Gastrocnemius medialis (tissue), 4 donors: ENCODE measurements at regions not wholly inside any gene's neighbourhood (a gene's known extent, or its start where the extent isn't known, plus 50 kb on each side); places are given as distances from the start of the nearest gene placed in this dataset.

Experiments
- ATAC-seq, 2 donors: fragments of 150-250 bp; one replicate each; pipeline ENCODE4 v1.9.1; 2016
- DNase-seq, 2 donors: peaks; one replicate each; pipeline ENCODE4 v3.0.0-alpha.2; 2019
- H3K27ac ChIP-seq, 4 donors: fragments of 200-600 bp; sonication (generic); 1 replicate in 1 of 4; 2 replicates in 3 of 4; pipeline ENCODE4 v1.5.1; 2016 to 2018; ENCODE audit warnings: mild to moderate bottlenecking in 2 of 4, moderate library complexity in 1 of 4
- H3K27me3 ChIP-seq, 3 donors: fragments of 200-600 bp; sonication (generic) in 2 of 3; 1 replicate in 1 of 3; 2 replicates in 2 of 3; pipeline versions ENCODE4 v1.5.1 to v1.6.0; 2016 to 2019; ENCODE audit warnings: mild to moderate bottlenecking in 1 of 3, moderate library complexity in 1 of 3
- H3K36me3 ChIP-seq, 2 donors: fragments of 200-600 bp; sonication (generic) in 1 of 2; one replicate each; pipeline ENCODE4 v1.5.1; 2017 to 2018
- H3K4me1 ChIP-seq, 2 donors: fragments of 200-600 bp; sonication (generic) in 1 of 2; one replicate each; pipeline ENCODE4 v1.5.1; 2016 to 2017; ENCODE audit warnings: mild to moderate bottlenecking in 2 of 2
- H3K4me3 ChIP-seq, 4 donors: fragments of 200-600 bp; sonication (generic) in 3 of 4; 1 replicate in 1 of 4; 2 replicates in 3 of 4; pipeline ENCODE4 v1.5.1; 2016 to 2019; ENCODE audit warnings: mild to moderate bottlenecking in 2 of 4
- H3K9me3 ChIP-seq, 3 donors: fragments of 200-600 bp; sonication (generic) in 2 of 3; 1 replicate in 1 of 3; 2 replicates in 2 of 3; pipeline ENCODE4 v1.5.1; 2016 to 2019
- CTCF ChIP-seq, 5 experiments: fragments of 450-650 bp in 3 of 5; fragments of 200-600 bp in 2 of 5; sonication (generic) in 2 of 5; IDR thresholded peaks in 4 of 5; conservative IDR thresholded peaks in 1 of 5; 1 replicate in 4 of 5; 2 replicates in 1 of 5; pipeline ENCODE4 v1.5.1; 2016 to 2019; ENCODE audit warnings: antibody characterized with exemption in 5 of 5, mild to moderate bottlenecking in 3 of 5, moderate library complexity in 3 of 5
- POLR2A ChIP-seq, 2 donors: fragments of 450-650 bp; IDR thresholded peaks; one replicate each; pipeline ENCODE4 v1.6.1; 2017; ENCODE audit warnings: antibody characterized with exemption in 2 of 2, mild to moderate bottlenecking in 2 of 2, moderate library complexity in 2 of 2
- in situ Hi-C, 4 donors: fragments of 200-750 bp; cut with MboI; loops; one replicate each; pipeline versions ENCODE4 v1.15.0 to v1.8.0; 2017; ENCODE audit warnings: low sequenced_read_pairs in 4 of 4
- intact Hi-C: fragments of 100-400 bp; cut with DNase I; formaldehyde crosslinking; loops from one replicate; pipeline ENCODE4 v1.15.1; 2023; ENCODE audit warnings: low total_unique reads

GRCh38 chr5:8229551-8229950, 360.6 kb downstream of the MTRR start:
- ATAC-seq, result no peak
- no peaks in the 10 kb centered on the region for H3K27me3 ChIP-seq
- in situ Hi-C loops, result no loop called here
- no peaks in the 10 kb centered on the region for H3K36me3 ChIP-seq
- no peak overlapping the region for H3K27ac ChIP-seq
- no peak for TF ChIP-seq POLR2A (IDR thresholded peaks at IDR 0.05)
- no peak for TF ChIP-seq CTCF (IDR thresholded peaks at IDR 0.05 in 4 of 5, conservative IDR thresholded peaks at IDR 0.05 in 1 of 5)
- H3K4me1 ChIP-seq, result no peaks in the 10 kb centered on the region
- intact Hi-C loops, result no loop called here
- H3K4me3 ChIP-seq, result no peak overlapping the region
- DNase-seq, result no peak
- no peaks in the 10 kb centered on the region for H3K9me3 ChIP-seq

GRCh38 chr5:8230868-8231267, 361.9 kb downstream of the MTRR start:
- ATAC-seq, result no peak

GRCh38 chr5:8233479-8233878, 364.5 kb downstream of the MTRR start:
- intact Hi-C loops (no loop called here), in situ Hi-C loops (no loop called here)
- no peaks in the 10 kb centered on the region for H3K9me3 ChIP-seq
- TF ChIP-seq POLR2A (IDR thresholded peaks at IDR 0.05) (no peak), CTCF (IDR thresholded peaks at IDR 0.05 in 4 of 5, conservative IDR thresholded peaks at IDR 0.05 in 1 of 5) (no peak)
- no peaks in the 10 kb centered on the region for H3K4me1 ChIP-seq
- ATAC-seq (no peak), DNase-seq (no peak)
- H3K27ac ChIP-seq, result no peak overlapping the region
- no peaks in the 10 kb centered on the region for H3K27me3 ChIP-seq
- H3K36me3 ChIP-seq, result no peaks in the 10 kb centered on the region
- no peak overlapping the region for H3K4me3 ChIP-seq

More at GRCh38 chr5:8230868-8231267, 361.9 kb downstream of the MTRR start:
- intact Hi-C loops (no loop called here), in situ Hi-C loops (no loop called here)
- H3K27ac ChIP-seq, result no peak overlapping the region
- TF ChIP-seq CTCF (IDR thresholded peaks at IDR 0.05 in 4 of 5, conservative IDR thresholded peaks at IDR 0.05 in 1 of 5), result no peak
- no peak for TF ChIP-seq POLR2A (IDR thresholded peaks at IDR 0.05)
- no peaks in the 10 kb centered on the region for H3K36me3 ChIP-seq
- no peaks in the 10 kb centered on the region for H3K4me1 ChIP-seq
- H3K27me3 ChIP-seq, result no peaks in the 10 kb centered on the region
- DNase-seq, result no peak
- H3K9me3 ChIP-seq, result no peaks in the 10 kb centered on the region
- H3K4me3 ChIP-seq, result no peak overlapping the region

- Histone ChIP-seq H3K27ac (no peak overlapping the region), H3K27me3 (no peaks in the 10 kb centered on the region), H3K4me1 (no peaks in the 10 kb centered on the region), H3K36me3 (no peaks in the 10 kb centered on the region), H3K4me3 (no peak overlapping the region), H3K9me3 (no peaks in the 10 kb centered on the region)
- intact Hi-C loops (no loop called here), in situ Hi-C loops (no loop called here)
- ATAC-seq (no peak), DNase-seq (no peak)
- TF ChIP-seq CTCF (IDR thresholded peaks at IDR 0.05 in 4 of 5, conservative IDR thresholded peaks at IDR 0.05 in 1 of 5) (no peak), POLR2A (IDR thresholded peaks at IDR 0.05) (no peak)
Measured at GRCh38 chr5:8234179-8234770, 365.3 kb downstream of the MTRR start.

GRCh38 chr5:8238080-8238479, 369.1 kb downstream of the MTRR start:
- no peak for DNase-seq
- no peak for ATAC-seq
- intact Hi-C loops, result no loop called here
- Histone ChIP-seq H3K4me1 (no peaks in the 10 kb centered on the region), H3K4me3 (no peak overlapping the region), H3K27me3 (no peaks in the 10 kb centered on the region), H3K9me3 (no peaks in the 10 kb centered on the region), H3K36me3 (no peaks in the 10 kb centered on the region), H3K27ac (no peak overlapping the region)
- in situ Hi-C loops, result no loop called here
- TF ChIP-seq CTCF (IDR thresholded peaks at IDR 0.05 in 4 of 5, conservative IDR thresholded peaks at IDR 0.05 in 1 of 5), result no peak
- TF ChIP-seq POLR2A (IDR thresholded peaks at IDR 0.05), result no peak
